ENCODE measurements at regions not wholly inside any gene's neighbourhood (a gene's known extent, or its start where the extent isn't known, plus 50 kb on each side); places are given as distances from the start of the nearest gene placed in this dataset.

GRCh38 chr6:47924001-47924400 lies 142.2 kb downstream of the OPN5 start:
- DNase-seq, result no peak

DNA sequence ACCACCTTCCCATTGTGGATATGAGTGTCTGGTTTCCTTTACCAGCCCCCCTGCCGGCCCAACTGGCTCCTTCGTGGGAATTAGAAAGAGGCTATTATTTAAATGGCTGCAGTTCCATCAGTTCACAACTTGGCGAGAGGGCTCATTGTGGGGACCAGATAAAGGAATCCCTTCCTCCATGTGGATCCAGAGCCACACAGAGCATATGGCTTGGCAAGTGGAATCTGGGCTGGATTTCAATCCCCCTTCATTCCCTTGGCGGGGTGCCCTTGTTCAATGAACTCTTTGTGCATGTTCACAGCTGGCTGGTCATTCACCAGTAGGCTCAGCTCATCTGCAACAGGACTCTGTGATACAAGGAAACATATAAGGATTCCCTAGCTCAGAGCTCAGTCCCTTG lies 140.6 kb downstream of the OPN5 start:
- no peak for DNase-seq

GRCh38 chr6:47919875-47920274 lies 138.0 kb downstream of the OPN5 start:
- no peak for DNase-seq

- DNase-seq, result no peak
These were observed 136.0 kb downstream of the OPN5 start for GRCh38 chr6:47917811-47918210.

DNA sequence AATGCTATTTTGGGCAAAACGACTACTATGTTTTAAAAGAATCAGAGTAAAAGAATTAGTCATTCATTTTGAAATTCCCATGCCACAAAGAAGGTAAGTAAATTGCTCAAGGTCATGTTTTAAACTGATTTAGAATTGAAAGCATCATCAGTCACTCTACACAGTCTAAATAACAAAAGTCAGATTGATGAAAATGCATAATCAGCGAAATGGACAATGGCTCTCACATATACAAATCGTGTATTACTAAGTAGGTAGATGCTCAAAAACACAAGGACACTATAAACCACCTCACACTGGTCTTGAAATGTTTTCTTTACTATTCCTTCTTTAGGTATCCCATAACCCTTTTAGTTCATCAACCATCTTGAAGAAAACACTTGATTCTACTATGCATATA lies 135.4 kb downstream of the OPN5 start:
- no peak for DNase-seq

DNA sequence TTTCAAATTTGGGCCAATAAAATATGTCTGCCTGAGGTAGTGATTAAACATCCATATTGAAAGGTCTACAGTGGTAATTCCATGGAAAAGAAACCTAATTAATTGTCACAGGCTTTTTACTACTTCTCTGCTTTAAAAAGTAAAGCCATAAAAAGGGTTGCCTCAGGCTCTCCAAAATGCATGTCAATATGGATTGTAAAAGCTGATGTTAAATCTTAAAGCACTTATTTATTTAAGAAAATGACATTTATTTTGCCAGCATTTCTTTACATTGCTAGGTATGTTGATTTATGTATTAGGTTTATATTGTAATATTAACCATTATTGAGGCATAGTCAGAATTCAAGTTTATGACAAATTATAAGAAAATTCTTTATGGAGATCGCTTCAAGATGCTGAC lies 133.2 kb downstream of the OPN5 start:
- no peak for DNase-seq

- no peak for DNase-seq
These were observed 126.4 kb downstream of the OPN5 start for GRCh38 chr6:47908271-47908670.

DNA sequence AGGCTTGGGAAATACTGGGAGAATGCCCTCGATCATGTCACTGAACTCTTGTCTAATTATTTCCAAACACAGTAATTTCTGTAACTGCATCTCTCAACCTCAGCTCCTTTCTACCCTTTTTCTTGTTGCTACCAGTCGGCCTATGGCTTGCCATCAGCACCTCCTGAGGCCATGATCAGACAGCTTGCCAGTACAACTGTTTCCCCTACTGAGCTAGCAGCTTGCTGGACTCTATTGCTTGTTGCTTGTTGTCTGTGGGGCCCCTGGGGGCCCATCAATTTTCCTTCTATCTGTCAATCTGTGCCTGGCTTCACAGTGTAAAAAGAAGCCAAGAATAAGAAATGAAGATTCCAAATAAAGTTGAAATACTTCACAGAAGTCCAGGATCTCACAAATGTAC lies 123.9 kb downstream of the OPN5 start:
- no peak for DNase-seq

- DNase-seq, result no peak
These were observed 115.4 kb downstream of the OPN5 start for GRCh38 chr6:47897247-47897646.

DNA sequence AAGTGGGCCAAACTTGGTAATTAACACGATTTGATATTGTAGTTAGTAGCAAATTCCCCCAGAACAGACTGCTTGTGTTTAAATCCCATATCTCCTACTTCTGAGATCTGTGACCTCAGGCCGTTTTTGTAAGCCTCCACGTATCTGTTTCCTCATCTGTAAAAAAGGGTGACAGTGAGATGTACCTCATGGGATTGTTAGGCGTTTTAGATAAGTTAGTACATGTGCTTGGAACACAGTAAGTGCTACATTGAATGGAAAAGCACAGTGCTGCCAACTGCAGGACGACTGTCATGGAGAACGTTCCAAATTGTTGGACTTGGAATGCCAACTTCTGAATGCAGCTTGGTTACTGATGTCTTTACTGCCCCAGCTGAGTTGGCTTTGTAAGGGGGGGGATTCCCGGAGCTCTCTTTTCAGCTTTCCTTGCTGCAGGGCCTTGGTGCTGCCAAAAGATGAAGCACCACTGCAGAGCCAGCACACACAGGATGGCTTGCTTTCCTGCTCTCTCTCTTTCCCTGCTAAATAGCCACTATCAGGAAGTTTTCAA lies 108.6 kb downstream of the OPN5 start:
- no peak for DNase-seq

GRCh38 chr6:47879015-47879414 lies 97.2 kb downstream of the OPN5 start:
- DNase-seq, result no peak

Measured in fibroblast of skin of right quadriceps (primary cell).